GM23338 (cell line): ENCODE measurements at regions not wholly inside any gene's neighbourhood (a gene's known extent, or its start where the extent isn't known, plus 50 kb on each side); places are given as distances from the start of the nearest gene placed in this dataset.

Source experiments
- ATAC-seq: fragments of 200-7000 bp; cut with Tn5 transposase; 3 replicates; pipeline ENCODE4 v1.9.1; 2020
- DNase-seq: peaks from one replicate; pipeline ENCODE4 v3.0.0-alpha.2; 2015; ENCODE audit warnings: low spot score
- H2AFZ ChIP-seq: fragments of 200-600 bp; sonication (generic); 2 replicates; pipeline ENCODE4 v1.8.0; 2016; ENCODE audit warnings: antibody characterized with exemption, mild to moderate bottlenecking, moderate library complexity
- H3F3A ChIP-seq: fragments of 200-600 bp; sonication (generic); replicated peaks from 2 replicates; pipeline ENCODE4 v1.8.0; 2017; ENCODE audit warnings: antibody characterized with exemption, mixed run types, low read depth
- H3K27ac ChIP-seq: fragments of 200-600 bp; sonication (generic); 2 replicates; pipeline ENCODE4 v1.6.1; 2016; ENCODE audit warnings: low read depth
- H3K27me3 ChIP-seq: fragments of 200-600 bp; sonication (generic); 2 replicates; pipeline ENCODE4 v1.8.0; 2016; ENCODE audit warnings: mild to moderate bottlenecking, mixed run types, moderate library complexity; ENCODE audit not compliant: insufficient read depth
- H3K36me3 ChIP-seq: fragments of 200-600 bp; sonication (generic); 2 replicates; pipeline ENCODE4 v1.8.0; 2016; ENCODE audit warnings: mild to moderate bottlenecking; ENCODE audit not compliant: insufficient read depth
- H3K4me1 ChIP-seq: fragments of 200-600 bp; sonication (generic); 2 replicates; pipeline ENCODE4 v1.8.0; 2016; ENCODE audit warnings: mild to moderate bottlenecking, moderate library complexity; ENCODE audit not compliant: insufficient read depth
- H3K4me2 ChIP-seq: fragments of 200-600 bp; sonication (generic); 2 replicates; pipeline ENCODE4 v1.7.1; 2017; ENCODE audit warnings: mixed run types
- H3K4me3 ChIP-seq: fragments of 200-600 bp; sonication (generic); 2 replicates; pipeline ENCODE4 v1.6.1; 2016; ENCODE audit warnings: mixed run types
- H3K79me2 ChIP-seq: fragments of 200-600 bp; sonication (generic); replicated peaks from 2 replicates; pipeline ENCODE4 v1.8.0; 2017; ENCODE audit warnings: mild to moderate bottlenecking; ENCODE audit not compliant: insufficient read depth
- H3K9me2 ChIP-seq: fragments of 200-600 bp; sonication (generic); 2 replicates; pipeline ENCODE4 v1.8.0; 2017; ENCODE audit not compliant: insufficient read depth
- H4K20me1 ChIP-seq: fragments of 200-600 bp; sonication (generic); replicated peaks from 2 replicates; pipeline ENCODE4 v1.8.0; 2017; ENCODE audit warnings: mild to moderate bottlenecking; ENCODE audit not compliant: insufficient read depth
- H3K27ac Mint-ChIP-seq: 2 replicates; pipeline ENCODE4 v1.8.0; 2020; ENCODE audit warnings: inconsistent platforms, mild to moderate bottlenecking, moderate library complexity, mixed read lengths
- H3K27me3 Mint-ChIP-seq: 3 replicates; pipeline ENCODE4 v1.8.0; 2022; ENCODE audit warnings: low read depth, mild to moderate bottlenecking, moderate library complexity, mixed read lengths, inconsistent platforms; ENCODE audit not compliant: insufficient read depth, poor library complexity
- H3K36me3 Mint-ChIP-seq: 3 replicates; pipeline ENCODE4 v1.8.0; 2021; ENCODE audit warnings: low read depth, mild to moderate bottlenecking, inconsistent platforms, moderate library complexity, mixed read lengths
- H3K4me1 Mint-ChIP-seq: 3 replicates; pipeline ENCODE4 v1.8.0; 2020; ENCODE audit warnings: mild to moderate bottlenecking, inconsistent platforms, mixed read lengths
- H3K4me3 Mint-ChIP-seq: 3 replicates; pipeline ENCODE4 v1.8.0; 2021; ENCODE audit warnings: moderate library complexity, mild to moderate bottlenecking, inconsistent platforms, mixed read lengths
- H3K9me3 Mint-ChIP-seq: 3 replicates; pipeline ENCODE4 v1.8.0; 2020; ENCODE audit warnings: moderate library complexity, mild to moderate bottlenecking, inconsistent platforms, mixed read lengths
- CTCF ChIP-seq, 2 experiments: fragments of 200-600 bp in 1 of 2; sonication (generic) in 1 of 2; conservative IDR thresholded peaks; 2 replicates each; pipeline versions ENCODE4 v1.5.1 to v1.6.1; 2016 to 2017; ENCODE audit warnings: antibody characterized with exemption in 2 of 2, low read depth in 2 of 2, mild to moderate bottlenecking in 2 of 2, moderate library complexity in 1 of 2
- ETS1 ChIP-seq: IDR thresholded peaks from 2 replicates; pipeline ENCODE4 v1.6.1; 2016; ENCODE audit warnings: antibody characterized with exemption
- EZH2phosphoT487 ChIP-seq: fragments of 200-600 bp; sonication (generic); IDR thresholded peaks from one replicate; pipeline ENCODE4 v1.8.1; 2018; ENCODE audit warnings: antibody characterized with exemption; ENCODE audit not compliant: unreplicated experiment
- JUNB ChIP-seq: IDR thresholded peaks from one replicate; pipeline ENCODE4 v1.6.1; 2016; ENCODE audit warnings: antibody characterized with exemption; ENCODE audit not compliant: unreplicated experiment
- POLR2AphosphoS5 ChIP-seq: IDR thresholded peaks from 2 replicates; pipeline ENCODE4 v1.6.1; 2016; ENCODE audit warnings: antibody characterized with exemption, low read depth
- ZNF462 ChIP-seq: fragments of 250-450 bp; sonication (Bioruptor Pico); IDR thresholded peaks from 2 replicates; pipeline ENCODE4 v1.5.0; 2020; ENCODE audit warnings: mild to moderate bottlenecking, moderate library complexity

GRCh38 chr7:96870185-96870584, 135.2 kb upstream of the DLX6 start:
- H3K4me3 ChIP-seq = no peak overlapping the region

More at GRCh38 chr7:96870185-96870584, 135.2 kb upstream of the DLX6 start:
- Histone ChIP-seq H3K4me2 (no peak overlapping the region), H3K36me3 (no peaks in the 10 kb centered on the region), H3F3A (no peaks in the 10 kb centered on the region), H3K4me1 (no peaks in the 10 kb centered on the region), H3K27ac (no peak overlapping the region), H2AFZ (no peak overlapping the region), H3K27me3 (no peaks in the 10 kb centered on the region), H4K20me1 (no peaks in the 10 kb centered on the region), H3K79me2 (no peaks in the 10 kb centered on the region), H3K9me2 (peaks cover 8% of the 10 kb centered on the region; the same call in 1 of the 2 replicates)
- Mint-ChIP-seq H3K27me3 (no peaks in the 10 kb centered on the region), H3K27ac (no peak overlapping the region), H3K9me3 (no peaks in the 10 kb centered on the region), H3K4me1 (peaks cover 4% of the 10 kb centered on the region; the same call in 1 of the 3 replicates), H3K36me3 (no peaks in the 10 kb centered on the region), H3K4me3 (no peak overlapping the region)
- DNase-seq (no peak), ATAC-seq (no peak)
- no peak for TF ChIP-seq CTCF (conservative IDR thresholded peaks at IDR 0.05; ENCODE audit: low read depth in 2 of 2)
- TF ChIP-seq ZNF462 (CRISPR knock-in tag) = no peak
- no peak for TF ChIP-seq POLR2AphosphoS5
- no peak for TF ChIP-seq JUNB
- no peak for TF ChIP-seq ETS1
- TF ChIP-seq EZH2phosphoT487 = no peak
